Esophagus squamous epithelium (tissue), 4 donors: ENCODE measurements at regions not wholly inside any gene's neighbourhood (a gene's known extent, or its start where the extent isn't known, plus 50 kb on each side); places are given as distances from the start of the nearest gene placed in this dataset.

Source experiments
- POLR2A ChIP-seq, 4 donors: fragments of 450-650 bp; IDR thresholded peaks; one replicate each; pipeline ENCODE4 v1.6.1; 2017; ENCODE audit warnings: antibody characterized with exemption in 4 of 4, mild to moderate bottlenecking in 4 of 4, moderate library complexity in 3 of 4
- TF ChIP-seq, protein P1 (sequence below), 6 experiments: fragments of 450-650 bp in 4 of 6; fragments of 200-600 bp in 2 of 6; sonication (generic) in 2 of 6; IDR thresholded peaks; one replicate each; pipeline ENCODE4 v1.5.1; 2016 to 2019; ENCODE audit warnings: antibody characterized with exemption in 6 of 6, mild to moderate bottlenecking in 4 of 6, moderate library complexity in 4 of 6

DNA sequence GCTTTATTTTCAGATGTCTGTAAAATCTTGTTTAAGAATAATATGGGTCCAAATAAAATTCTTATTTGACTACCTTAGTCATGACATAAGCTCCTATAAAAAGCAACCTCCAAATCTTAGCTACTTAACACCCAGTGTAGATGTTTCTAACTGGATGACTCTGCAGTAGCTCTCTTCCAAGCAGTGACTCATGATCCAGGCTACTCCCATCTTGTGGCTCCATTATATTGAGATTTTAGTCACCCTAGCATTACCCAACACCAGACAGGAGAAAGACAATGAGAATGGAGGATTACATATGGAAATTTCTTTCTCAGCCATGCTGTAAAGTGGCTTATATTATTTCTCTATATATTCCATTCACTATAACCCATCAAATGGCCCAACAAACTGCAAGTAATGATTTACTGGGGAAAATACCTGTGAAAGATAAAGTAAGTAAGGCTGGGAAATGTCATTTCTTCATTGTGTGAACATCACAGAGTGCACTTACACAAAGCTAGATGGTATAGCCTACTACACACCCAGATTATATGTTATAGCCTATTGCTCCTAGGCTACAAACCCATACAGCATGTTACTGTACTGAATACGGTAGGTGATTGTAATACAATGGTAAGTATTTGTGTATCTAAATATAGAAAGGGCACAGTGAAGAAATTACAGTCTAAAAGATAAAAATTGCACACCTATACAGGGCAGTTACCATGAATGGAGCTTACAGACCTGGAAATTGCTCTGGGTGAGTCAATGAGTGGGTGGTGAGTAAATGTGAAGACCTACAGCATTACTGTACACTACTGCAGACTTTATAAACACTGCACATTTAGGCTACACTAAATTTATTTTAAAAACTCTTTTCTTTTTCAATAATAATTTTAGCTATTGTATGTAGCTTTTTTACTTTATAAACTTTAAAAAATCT lies 163.2 kb downstream of the DYRK2 start:
- TF ChIP-seq, protein P1, sequence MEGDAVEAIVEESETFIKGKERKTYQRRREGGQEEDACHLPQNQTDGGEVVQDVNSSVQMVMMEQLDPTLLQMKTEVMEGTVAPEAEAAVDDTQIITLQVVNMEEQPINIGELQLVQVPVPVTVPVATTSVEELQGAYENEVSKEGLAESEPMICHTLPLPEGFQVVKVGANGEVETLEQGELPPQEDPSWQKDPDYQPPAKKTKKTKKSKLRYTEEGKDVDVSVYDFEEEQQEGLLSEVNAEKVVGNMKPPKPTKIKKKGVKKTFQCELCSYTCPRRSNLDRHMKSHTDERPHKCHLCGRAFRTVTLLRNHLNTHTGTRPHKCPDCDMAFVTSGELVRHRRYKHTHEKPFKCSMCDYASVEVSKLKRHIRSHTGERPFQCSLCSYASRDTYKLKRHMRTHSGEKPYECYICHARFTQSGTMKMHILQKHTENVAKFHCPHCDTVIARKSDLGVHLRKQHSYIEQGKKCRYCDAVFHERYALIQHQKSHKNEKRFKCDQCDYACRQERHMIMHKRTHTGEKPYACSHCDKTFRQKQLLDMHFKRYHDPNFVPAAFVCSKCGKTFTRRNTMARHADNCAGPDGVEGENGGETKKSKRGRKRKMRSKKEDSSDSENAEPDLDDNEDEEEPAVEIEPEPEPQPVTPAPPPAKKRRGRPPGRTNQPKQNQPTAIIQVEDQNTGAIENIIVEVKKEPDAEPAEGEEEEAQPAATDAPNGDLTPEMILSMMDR (IDR thresholded peaks at IDR 0.05), result no peak
- no peak for TF ChIP-seq POLR2A (IDR thresholded peaks at IDR 0.05)
